ENCODE measurements at regions not wholly inside any gene's neighbourhood (a gene's known extent, or its start where the extent isn't known, plus 50 kb on each side); places are given as distances from the start of the nearest gene placed in this dataset.

DNA sequence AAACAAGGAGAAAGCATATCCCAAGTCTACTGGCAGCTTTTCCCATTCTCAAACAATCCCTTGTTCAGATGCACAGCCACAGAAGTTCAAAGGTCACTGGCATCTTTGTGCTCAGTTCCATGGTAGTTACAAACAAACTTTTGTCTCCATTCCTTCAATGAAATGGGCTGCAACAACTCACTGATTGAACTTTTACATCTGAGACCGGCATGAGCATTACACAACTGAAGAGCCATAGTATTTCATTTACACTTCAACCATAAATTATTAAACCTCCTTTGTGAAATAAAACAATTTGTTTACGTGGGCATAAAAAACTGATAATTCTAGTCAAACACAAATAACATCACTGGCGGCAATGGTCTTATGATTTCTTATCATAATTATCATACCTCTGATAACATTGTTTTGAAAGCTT lies 67.8 kb upstream of the ARHGAP32 start:
- TF ChIP-seq CTCF (IDR thresholded peaks at IDR 0.05 in 4 of 5, conservative IDR thresholded peaks at IDR 0.05 in 1 of 5) (no peak), POLR2A (IDR thresholded peaks at IDR 0.05) (no peak)

Data from gastrocnemius medialis (tissue), 4 donors.